SK-N-MC (cell line): ENCODE measurements at regions not wholly inside any gene's neighbourhood (a gene's known extent, or its start where the extent isn't known, plus 50 kb on each side); places are given as distances from the start of the nearest gene placed in this dataset.
"Not testable (repeated sequence)": the region's sequence is repeated elsewhere in the genome, so short reads cannot be mapped to it uniquely, and the experiment has no call there.

ENCODE experiments used
- EZH2 ChIP-seq: fragments of 200-600 bp; sonication (generic); IDR thresholded peaks from one replicate; pipeline ENCODE4 v1.6.1; 2017; ENCODE audit warnings: antibody characterized with exemption
- FOXP2 ChIP-seq: optimal IDR thresholded peaks from 2 replicates; pipeline ENCODE3; 2011; ENCODE audit warnings: mild to moderate bottlenecking, moderate library complexity; ENCODE audit not compliant: insufficient read depth; ENCODE audit errors: extremely low read length, control extremely low read depth
- POLR2AphosphoS5 ChIP-seq: IDR thresholded peaks from 2 replicates; pipeline ENCODE4 v1.6.1; 2012; ENCODE audit warnings: mild to moderate bottlenecking, low read depth, low read length, borderline replicate concordance

DNA sequence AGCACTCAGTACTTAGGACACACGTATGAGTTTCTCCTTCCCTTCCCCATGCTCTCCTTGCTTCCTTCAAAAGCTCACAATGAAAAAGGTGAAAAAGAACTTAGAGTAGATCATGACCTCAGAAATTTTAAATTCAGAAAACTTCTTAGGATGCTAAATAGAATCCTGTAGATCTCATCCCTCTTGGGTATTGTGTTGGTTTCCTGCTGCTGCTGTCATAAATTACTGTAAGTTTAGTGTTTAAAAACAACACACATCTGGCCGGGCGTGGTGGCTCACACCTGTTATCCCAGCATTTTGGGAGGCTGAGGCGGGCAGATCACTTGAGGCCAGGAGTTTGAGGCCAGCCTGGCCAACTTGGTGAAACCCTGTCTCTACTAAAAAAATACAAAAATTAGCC lies 106.9 kb downstream of the SOCS6 start:
- TF ChIP-seq POLR2AphosphoS5, EZH2, FOXP2: not testable (repeated sequence)
